HG02588 (cell line): ENCODE measurements at regions not wholly inside any gene's neighbourhood (a gene's known extent, or its start where the extent isn't known, plus 50 kb on each side); places are given as distances from the start of the nearest gene placed in this dataset.

Experiments used
- ATAC-seq: cut with Tn5 transposase; IDR thresholded peaks from one replicate; pipeline ENCODE4 v1.9.1; 2021; ENCODE audit warnings: mild to moderate bottlenecking, moderate library complexity; ENCODE audit not compliant: unreplicated experiment

- no peak for ATAC-seq
Measured at GRCh38 chr11:95495706-95496105, 264.7 kb upstream of the SESN3 start.

GRCh38 chr11:95494856-95495255 lies 263.9 kb upstream of the SESN3 start:
- ATAC-seq, result no peak

GRCh38 chr11:95494167-95494566 lies 263.2 kb upstream of the SESN3 start:
- ATAC-seq, result no peak

GRCh38 chr11:95490625-95491024 lies 259.6 kb upstream of the SESN3 start:
- no peak for ATAC-seq

GRCh38 chr11:95487938-95488337 lies 256.9 kb upstream of the SESN3 start:
- ATAC-seq, result no peak

- peak; percentile 100 for ATAC-seq
Measured at GRCh38 chr11:95487391-95487790, 256.4 kb upstream of the SESN3 start.

GRCh38 chr11:95486979-95487378 lies 256.0 kb upstream of the SESN3 start:
- ATAC-seq, result peak; percentile 10

- no peak for ATAC-seq
Measured at GRCh38 chr11:95486466-95486865, 255.5 kb upstream of the SESN3 start.

- ATAC-seq, result no peak
Measured at GRCh38 chr11:95485115-95485900, 254.3 kb upstream of the SESN3 start.

GRCh38 chr11:95483339-95483738 lies 252.3 kb upstream of the SESN3 start:
- ATAC-seq, result no peak

- no peak for ATAC-seq
Measured at GRCh38 chr11:95478003-95478402, 247.0 kb upstream of the SESN3 start.

GRCh38 chr11:95469258-95469657 lies 238.3 kb upstream of the SESN3 start:
- no peak for ATAC-seq

GRCh38 chr11:95466416-95466815 lies 235.4 kb upstream of the SESN3 start:
- no peak for ATAC-seq

GRCh38 chr11:95465887-95466286 lies 234.9 kb upstream of the SESN3 start:
- no peak for ATAC-seq

- ATAC-seq, result no peak
Measured at GRCh38 chr11:95461858-95462257, 230.9 kb upstream of the SESN3 start.

GRCh38 chr11:95461348-95461747 lies 230.3 kb upstream of the SESN3 start:
- ATAC-seq, result no peak

GRCh38 chr11:95459291-95460042 lies 228.5 kb upstream of the SESN3 start:
- ATAC-seq, result no peak

GRCh38 chr11:95456714-95457491 lies 225.9 kb upstream of the SESN3 start:
- no peak for ATAC-seq

- ATAC-seq, result peak; percentile 73
Measured at GRCh38 chr11:95455228-95455970, 224.4 kb upstream of the SESN3 start.

- no peak for ATAC-seq
Measured at GRCh38 chr11:95453616-95454171, 222.7 kb upstream of the SESN3 start.
